ENCODE measurements at regions not wholly inside any gene's neighbourhood (a gene's known extent, or its start where the extent isn't known, plus 50 kb on each side); places are given as distances from the start of the nearest gene placed in this dataset.

GRCh38 chr21:15508554-15508953, 221.2 kb upstream of the USP25 start:
- Histone ChIP-seq H3K4me3 (no peak overlapping the region), H3K79me2 (ENCODE audit: control insufficient read depth, insufficient read depth, low read length) (no peaks in the 10 kb centered on the region), H3K27ac (ENCODE audit: extremely low read depth, low read depth, low read length) (no peak overlapping the region), H3K9me3 (replicated peaks; ENCODE audit: control insufficient read depth, insufficient read depth, low read depth, low read length) (no peaks in the 10 kb centered on the region; the same call in 1 of the 2 replicates), H3K9me1 (ENCODE audit: control insufficient read depth, insufficient read depth, low read length) (no peaks in the 10 kb centered on the region), H3K4me1 (replicated peaks in 1 of 2; ENCODE audit: control insufficient read depth in 2 of 2, insufficient read depth in 2 of 2, low read length in 2 of 2) (no peaks in the 10 kb centered on the region), H3K27me3 (ENCODE audit: control insufficient read depth in 2 of 2, insufficient read depth in 2 of 2, low read length in 2 of 2) (no peaks in the 10 kb centered on the region), H4K20me1 (replicated peaks; ENCODE audit: control insufficient read depth, insufficient read depth, low read length) (no peaks in the 10 kb centered on the region), H3K4me2 (ENCODE audit: insufficient read depth, low read length) (no peak overlapping the region), H2AFZ (ENCODE audit: low read depth, low read length) (no peak overlapping the region), H3K36me3 (ENCODE audit: control insufficient read depth, insufficient read depth, low read length) (no peaks in the 10 kb centered on the region), H3K9ac (ENCODE audit: insufficient read depth in 1 of 2, low read depth in 2 of 2, low read length in 2 of 2) (no peak overlapping the region)
- CTCF ChIA-PET (ENCODE audit: low intra/inter-chr PET ratio), result no interaction called here
- 0% methylated on average over 3 of the region's 3 CpGs for WGBS (ENCODE audit: insufficient coverage, low coverage, missing lambda C conversion rate)
- no peak for DNase-seq (ENCODE audit: extremely low read depth in 1 of 4, low spot score in 3 of 4)
- intact Hi-C loops (cut with micrococcal nuclease) (no loop called here), in situ Hi-C loops (cut with MboI) (no loop called here)
- ATAC-seq, result no peak
- FAIRE-seq, result no peak
- POLR2A ChIA-PET, result interaction anchor here (0.6 kb wide), 1 partner anchor 8 kb away, joined by 3 read pairs; no protein-coding TSS in a partner anchor
- no TSS peak for BruUV-seq (replicated peaks)
- TF ChIP-seq ADNP (tag; IDR thresholded peaks at IDR 0.05), result no peak
- TF ChIP-seq ELK3 (CRISPR knock-in tag; IDR thresholded peaks at IDR 0.05), result no peak
- no peak for TF ChIP-seq POLR2AphosphoS2 (IDR thresholded peaks at IDR 0.05; ENCODE audit: low read length)
- no peak for TF ChIP-seq HIVEP1 (CRISPR knock-in tag; IDR thresholded peaks at IDR 0.05)
- TF ChIP-seq ZNF184 (CRISPR knock-in tag; IDR thresholded peaks at IDR 0.05), result no peak
- TF ChIP-seq ZNF232 (CRISPR knock-in tag; IDR thresholded peaks at IDR 0.05), result no peak
- no peak for TF ChIP-seq ESRRA (IDR thresholded peaks at IDR 0.05; ENCODE audit: borderline replicate concordance, low read depth)
- TF ChIP-seq ZKSCAN8 (CRISPR knock-in tag; IDR thresholded peaks at IDR 0.05), result no peak
- TF ChIP-seq YY1 (IDR thresholded peaks at IDR 0.05; ENCODE audit: borderline replicate concordance in 1 of 3, control insufficient read depth in 1 of 3, extremely low read depth in 1 of 3, insufficient read depth in 3 of 3, insufficient read length in 1 of 3, insufficient replicate concordance in 2 of 3, low read depth in 1 of 3, low read length in 2 of 3), result no peak
- no peak for TF ChIP-seq ZNF354B (CRISPR knock-in tag; IDR thresholded peaks at IDR 0.05)
- no peak for TF ChIP-seq NFE2 (IDR thresholded peaks at IDR 0.05; ENCODE audit: low read depth)
- TF ChIP-seq FOXP1 (CRISPR knock-in tag; IDR thresholded peaks at IDR 0.05), result no peak
- no peak for TF ChIP-seq ATF4 (CRISPR knock-in tag; IDR thresholded peaks at IDR 0.05)
- no peak for TF ChIP-seq TRIM24 (IDR thresholded peaks at IDR 0.05)
- no peak for TF ChIP-seq PHF20 (IDR thresholded peaks at IDR 0.05; ENCODE audit: partially characterized antibody)
- no peak for TF ChIP-seq SMAD4 (CRISPR knock-in tag; conservative IDR thresholded peaks at IDR 0.05)
